ENCODE measurements at regions not wholly inside any gene's neighbourhood (a gene's known extent, or its start where the extent isn't known, plus 50 kb on each side); places are given as distances from the start of the nearest gene placed in this dataset.

GRCh38 chr20:60064554-60065196, 106.5 kb downstream of the CDH26 start:
- Histone ChIP-seq H3K27ac (ENCODE audit: low read length) (no peak overlapping the region), H3K9me2 (replicated peaks; ENCODE audit: insufficient read depth, low read length) (no peaks in the 10 kb centered on the region), H3K9me3 (ENCODE audit: low read length) (no peaks in the 10 kb centered on the region), H3K79me2 (ENCODE audit: low read length) (no peaks in the 10 kb centered on the region), H4K20me1 (ENCODE audit: insufficient read depth, low read depth, low read length) (no peaks in the 10 kb centered on the region), H2AFZ (ENCODE audit: low read length) (no peak overlapping the region), H3K4me3 (ENCODE audit: low read length) (no peak overlapping the region), H3K9ac (ENCODE audit: low read length) (no peak overlapping the region), H3K4me2 (ENCODE audit: low read depth, low read length, poor library complexity, severe bottlenecking) (no peak overlapping the region), H3K36me3 (ENCODE audit: insufficient read depth, low read length) (no peaks in the 10 kb centered on the region), H3K27me3 (ENCODE audit: low read length) (no peaks in the 10 kb centered on the region), H3K4me1 (ENCODE audit: low read length) (no peaks in the 10 kb centered on the region)
- no peak for DNase-seq

DNA sequence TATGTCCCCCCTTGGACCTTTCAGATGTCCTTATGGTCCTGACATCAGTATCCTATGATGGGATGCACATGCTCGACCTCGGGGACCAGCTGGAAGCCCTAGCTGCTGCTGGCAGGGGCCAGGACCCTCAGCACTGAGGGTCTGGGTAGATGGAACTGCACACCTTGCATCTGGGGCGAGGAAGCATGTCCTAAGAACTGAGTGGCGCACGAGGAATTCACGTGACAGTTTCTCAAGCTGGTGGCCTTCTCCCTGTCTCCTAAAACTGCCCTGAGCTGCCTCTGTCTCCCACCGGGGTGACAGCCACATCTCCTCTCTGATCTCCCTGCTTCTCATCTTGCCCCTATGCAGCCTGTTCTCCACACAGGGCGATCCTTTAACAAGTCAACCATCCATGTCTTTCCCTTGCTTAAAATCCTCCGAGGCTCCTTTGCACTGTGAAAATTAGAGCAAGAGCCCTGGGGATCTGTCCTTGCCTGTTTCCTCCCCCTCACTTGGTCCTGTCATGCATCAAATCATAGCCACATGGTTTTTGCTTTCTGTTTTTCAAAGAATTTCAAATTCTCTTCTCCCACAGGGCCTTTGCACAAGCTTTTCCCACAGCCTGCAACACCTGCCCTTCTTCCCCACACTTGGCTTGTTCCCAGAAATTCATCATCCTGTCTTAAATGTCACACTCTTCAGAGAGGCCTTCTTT, 107.7 kb downstream of the CDH26 start:
- no peaks in the 10 kb centered on the region for H3K36me3 ChIP-seq (ENCODE audit: insufficient read depth, low read length)
- no peak overlapping the region for H3K4me2 ChIP-seq (ENCODE audit: low read depth, low read length, poor library complexity, severe bottlenecking)
- no peak overlapping the region for H3K27ac ChIP-seq (ENCODE audit: low read length)
- H3K9me2 ChIP-seq (replicated peaks; ENCODE audit: insufficient read depth, low read length) = no peaks in the 10 kb centered on the region
- H3K79me2 ChIP-seq (ENCODE audit: low read length) = no peaks in the 10 kb centered on the region
- no peak overlapping the region for H2AFZ ChIP-seq (ENCODE audit: low read length)
- H3K27me3 ChIP-seq (ENCODE audit: low read length) = no peaks in the 10 kb centered on the region
- H3K9ac ChIP-seq (ENCODE audit: low read length) = no peak overlapping the region
- H3K4me3 ChIP-seq (ENCODE audit: low read length) = no peak overlapping the region
- H4K20me1 ChIP-seq (ENCODE audit: insufficient read depth, low read depth, low read length) = no peaks in the 10 kb centered on the region
- no peaks in the 10 kb centered on the region for H3K9me3 ChIP-seq (ENCODE audit: low read length)
- no peaks in the 10 kb centered on the region for H3K4me1 ChIP-seq (ENCODE audit: low read length)
- DNase-seq = no peak

GRCh38 chr20:60066438-60066823, 108.2 kb downstream of the CDH26 start:
- no peak overlapping the region for H3K27ac ChIP-seq (ENCODE audit: low read length)
- no peaks in the 10 kb centered on the region for H3K4me1 ChIP-seq (ENCODE audit: low read length)
- no peaks in the 10 kb centered on the region for H3K9me2 ChIP-seq (replicated peaks; ENCODE audit: insufficient read depth, low read length)
- no peaks in the 10 kb centered on the region for H4K20me1 ChIP-seq (ENCODE audit: insufficient read depth, low read depth, low read length)
- no peak for DNase-seq
- H3K4me2 ChIP-seq (ENCODE audit: low read depth, low read length, poor library complexity, severe bottlenecking) = no peak overlapping the region
- H2AFZ ChIP-seq (ENCODE audit: low read length) = no peak overlapping the region
- no peaks in the 10 kb centered on the region for H3K36me3 ChIP-seq (ENCODE audit: insufficient read depth, low read length)
- no peak overlapping the region for H3K4me3 ChIP-seq (ENCODE audit: low read length)
- no peak overlapping the region for H3K9ac ChIP-seq (ENCODE audit: low read length)
- H3K27me3 ChIP-seq (ENCODE audit: low read length) = no peaks in the 10 kb centered on the region
- H3K79me2 ChIP-seq (ENCODE audit: low read length) = no peaks in the 10 kb centered on the region
- H3K9me3 ChIP-seq (ENCODE audit: low read length) = no peaks in the 10 kb centered on the region

GRCh38 chr20:60068509-60068908, 110.3 kb downstream of the CDH26 start:
- Histone ChIP-seq H3K4me3 (ENCODE audit: low read length) (no peak overlapping the region), H3K36me3 (ENCODE audit: insufficient read depth, low read length) (no peaks in the 10 kb centered on the region), H4K20me1 (ENCODE audit: insufficient read depth, low read depth, low read length) (no peaks in the 10 kb centered on the region), H3K9me2 (replicated peaks; ENCODE audit: insufficient read depth, low read length) (no peaks in the 10 kb centered on the region), H3K27ac (ENCODE audit: low read length) (no peak overlapping the region), H2AFZ (ENCODE audit: low read length) (no peak overlapping the region), H3K4me1 (ENCODE audit: low read length) (no peaks in the 10 kb centered on the region), H3K27me3 (ENCODE audit: low read length) (0 out of 2 replicates have a peak, but pooled peaks cover 2% of the 10 kb centered on the region), H3K79me2 (ENCODE audit: low read length) (no peaks in the 10 kb centered on the region), H3K4me2 (ENCODE audit: low read depth, low read length, poor library complexity, severe bottlenecking) (no peak overlapping the region), H3K9ac (ENCODE audit: low read length) (no peak overlapping the region), H3K9me3 (ENCODE audit: low read length) (no peaks in the 10 kb centered on the region)
- no peak for DNase-seq

DNA sequence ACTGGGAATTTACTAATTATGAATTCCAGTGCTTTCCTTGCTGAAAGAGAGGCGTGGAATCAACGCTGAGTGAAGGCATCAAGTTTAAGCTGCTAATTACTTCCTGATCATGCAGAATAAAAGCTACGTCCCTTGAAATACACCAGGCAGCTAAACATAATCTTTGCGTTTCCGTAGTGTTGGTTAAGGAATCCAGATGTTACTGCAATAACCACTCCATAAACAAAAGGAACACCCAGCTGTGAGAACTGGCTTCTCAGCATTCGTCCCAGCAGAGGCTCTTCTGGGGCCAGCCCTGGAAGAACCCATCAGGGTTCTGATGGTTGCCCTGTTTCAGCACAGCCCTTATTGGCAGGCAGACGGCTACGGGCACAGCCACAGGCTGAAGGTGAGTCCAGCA, 111.4 kb downstream of the CDH26 start:
- no peaks in the 10 kb centered on the region for H4K20me1 ChIP-seq (ENCODE audit: insufficient read depth, low read depth, low read length)
- H3K79me2 ChIP-seq (ENCODE audit: low read length) = no peaks in the 10 kb centered on the region
- H3K4me3 ChIP-seq (ENCODE audit: low read length) = no peak overlapping the region
- no peaks in the 10 kb centered on the region for H3K4me1 ChIP-seq (ENCODE audit: low read length)
- 0 out of 2 replicates have a peak, but pooled peaks cover 2% of the 10 kb centered on the region for H3K27me3 ChIP-seq (ENCODE audit: low read length)
- no peak overlapping the region for H3K4me2 ChIP-seq (ENCODE audit: low read depth, low read length, poor library complexity, severe bottlenecking)
- no peaks in the 10 kb centered on the region for H3K9me2 ChIP-seq (replicated peaks; ENCODE audit: insufficient read depth, low read length)
- no peak for DNase-seq
- no peak overlapping the region for H2AFZ ChIP-seq (ENCODE audit: low read length)
- no peaks in the 10 kb centered on the region for H3K9me3 ChIP-seq (ENCODE audit: low read length)
- H3K36me3 ChIP-seq (ENCODE audit: insufficient read depth, low read length) = no peaks in the 10 kb centered on the region
- H3K27ac ChIP-seq (ENCODE audit: low read length) = no peak overlapping the region
- no peak overlapping the region for H3K9ac ChIP-seq (ENCODE audit: low read length)

DNA sequence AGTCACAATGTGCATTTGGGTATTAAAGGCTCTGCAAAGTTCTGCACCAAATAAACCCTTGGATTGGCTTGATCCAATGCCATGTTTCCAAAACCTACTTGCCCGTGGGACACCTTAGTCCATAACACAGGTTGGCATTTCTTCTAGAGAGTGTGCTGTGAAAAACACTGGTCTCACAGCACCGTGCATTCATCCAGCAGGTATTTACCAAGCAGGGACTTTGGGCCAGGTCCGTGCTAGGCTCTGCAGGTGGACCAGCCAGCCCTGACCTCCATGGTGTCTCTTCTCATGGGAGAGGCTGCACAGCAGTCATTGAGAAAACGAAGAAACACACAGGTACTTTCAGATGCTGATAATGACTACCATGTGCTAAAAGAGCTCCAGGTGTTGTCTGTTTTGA, 112.6 kb downstream of the CDH26 start:
- no peak overlapping the region for H3K27ac ChIP-seq (ENCODE audit: low read length)
- no peaks in the 10 kb centered on the region for H4K20me1 ChIP-seq (ENCODE audit: insufficient read depth, low read depth, low read length)
- no peak overlapping the region for H2AFZ ChIP-seq (ENCODE audit: low read length)
- H3K4me2 ChIP-seq (ENCODE audit: low read depth, low read length, poor library complexity, severe bottlenecking) = no peak overlapping the region
- no peaks in the 10 kb centered on the region for H3K9me3 ChIP-seq (ENCODE audit: low read length)
- H3K4me3 ChIP-seq (ENCODE audit: low read length) = no peak overlapping the region
- no peak overlapping the region for H3K9ac ChIP-seq (ENCODE audit: low read length)
- H3K27me3 ChIP-seq (ENCODE audit: low read length) = 0 out of 2 replicates have a peak, but pooled peaks cover 2% of the 10 kb centered on the region
- H3K9me2 ChIP-seq (replicated peaks; ENCODE audit: insufficient read depth, low read length) = no peaks in the 10 kb centered on the region
- H3K79me2 ChIP-seq (ENCODE audit: low read length) = no peaks in the 10 kb centered on the region
- no peaks in the 10 kb centered on the region for H3K36me3 ChIP-seq (ENCODE audit: insufficient read depth, low read length)
- no peak for DNase-seq
- no peaks in the 10 kb centered on the region for H3K4me1 ChIP-seq (ENCODE audit: low read length)

DNA sequence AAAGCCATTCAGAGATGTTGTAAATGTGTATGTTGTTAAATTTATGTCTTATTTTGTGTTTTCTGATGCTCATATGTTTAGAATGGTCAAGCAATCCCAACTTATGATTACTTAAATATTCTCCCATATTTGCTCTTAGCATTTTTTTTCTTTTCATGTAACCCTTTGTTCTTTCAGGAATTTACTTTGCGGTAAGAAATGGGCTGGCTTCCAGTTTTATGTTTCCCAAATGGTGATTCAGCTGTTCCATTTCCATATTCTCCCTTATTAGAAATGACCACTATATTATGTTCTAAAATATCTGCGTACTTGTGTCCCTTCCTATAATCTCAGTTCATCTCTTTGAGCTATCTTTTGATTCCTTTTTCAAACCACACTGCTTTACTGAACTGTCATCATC, 113.7 kb downstream of the CDH26 start:
- Histone ChIP-seq H3K27me3 (ENCODE audit: low read length) (0 out of 2 replicates have a peak, but pooled peaks cover 2% of the 10 kb centered on the region), H2AFZ (ENCODE audit: low read length) (no peak overlapping the region), H3K4me3 (ENCODE audit: low read length) (no peak overlapping the region), H3K4me2 (ENCODE audit: low read depth, low read length, poor library complexity, severe bottlenecking) (no peak overlapping the region), H3K27ac (ENCODE audit: low read length) (no peak overlapping the region), H3K36me3 (ENCODE audit: insufficient read depth, low read length) (no peaks in the 10 kb centered on the region), H3K9me3 (ENCODE audit: low read length) (no peaks in the 10 kb centered on the region), H3K4me1 (ENCODE audit: low read length) (no peaks in the 10 kb centered on the region), H3K9me2 (replicated peaks; ENCODE audit: insufficient read depth, low read length) (no peaks in the 10 kb centered on the region), H3K9ac (ENCODE audit: low read length) (no peak overlapping the region), H4K20me1 (ENCODE audit: insufficient read depth, low read depth, low read length) (no peaks in the 10 kb centered on the region), H3K79me2 (ENCODE audit: low read length) (no peaks in the 10 kb centered on the region)
- DNase-seq = no peak

DNA sequence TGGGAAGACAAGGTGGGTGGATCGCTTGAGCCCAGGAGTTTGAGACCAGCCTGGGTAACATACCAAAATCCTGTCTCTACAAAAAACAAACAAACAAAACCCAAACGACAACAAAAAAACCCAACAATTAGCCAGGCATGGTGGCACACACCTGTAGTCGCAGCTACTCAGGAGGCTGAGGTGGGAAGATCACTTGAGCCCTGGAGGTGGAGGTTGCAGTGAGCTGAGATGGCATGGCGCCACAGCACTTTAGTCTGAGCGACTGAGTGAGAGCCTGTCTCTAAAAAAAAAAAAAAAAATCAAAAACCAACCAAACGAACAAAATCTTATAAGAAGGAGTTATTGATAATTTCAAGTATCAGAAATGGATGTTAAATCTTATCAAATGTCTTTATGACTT, 114.9 kb downstream of the CDH26 start:
- H3K36me3 ChIP-seq (ENCODE audit: insufficient read depth, low read length) = no peaks in the 10 kb centered on the region
- no peak for DNase-seq
- H3K4me1 ChIP-seq (ENCODE audit: low read length) = no peaks in the 10 kb centered on the region
- H3K27ac ChIP-seq (ENCODE audit: low read length) = no peak overlapping the region
- no peaks in the 10 kb centered on the region for H4K20me1 ChIP-seq (ENCODE audit: insufficient read depth, low read depth, low read length)
- no peak overlapping the region for H3K4me2 ChIP-seq (ENCODE audit: low read depth, low read length, poor library complexity, severe bottlenecking)
- no peaks in the 10 kb centered on the region for H3K9me2 ChIP-seq (replicated peaks; ENCODE audit: insufficient read depth, low read length)
- H3K9ac ChIP-seq (ENCODE audit: low read length) = no peak overlapping the region
- H3K27me3 ChIP-seq (ENCODE audit: low read length) = 0 out of 2 replicates have a peak, but pooled peaks cover 2% of the 10 kb centered on the region
- H3K79me2 ChIP-seq (ENCODE audit: low read length) = no peaks in the 10 kb centered on the region
- no peaks in the 10 kb centered on the region for H3K9me3 ChIP-seq (ENCODE audit: low read length)
- H3K4me3 ChIP-seq (ENCODE audit: low read length) = no peak overlapping the region
- H2AFZ ChIP-seq (ENCODE audit: low read length) = no peak overlapping the region
